H9 (cell line): ENCODE measurements at regions not wholly inside any gene's neighbourhood (a gene's known extent, or its start where the extent isn't known, plus 50 kb on each side); places are given as distances from the start of the nearest gene placed in this dataset.

ENCODE experiments used
- DNase-seq: peaks from one replicate; pipeline ENCODE4 v3.0.0-alpha.2; 2017
- H2AFZ ChIP-seq: one replicate; pipeline ENCODE4 v1.6.1; 2013; ENCODE audit warnings: mild to moderate bottlenecking, low read length, control low read depth, moderate library complexity
- H2AK5ac ChIP-seq: 2 replicates; pipeline ENCODE4 v1.6.1; 2013; ENCODE audit warnings: low read length, control low read depth, mixed read lengths; ENCODE audit not compliant: insufficient read length
- H2BK120ac ChIP-seq: one replicate; pipeline ENCODE4 v1.6.1; 2013; ENCODE audit warnings: low read depth, mild to moderate bottlenecking, low read length, control low read depth, inconsistent platforms; ENCODE audit not compliant: poor library complexity, severe bottlenecking
- H2BK12ac ChIP-seq: 2 replicates; pipeline ENCODE4 v1.6.1; 2013; ENCODE audit warnings: low read length, control low read depth, mixed read lengths, low read depth; ENCODE audit not compliant: insufficient read length
- H2BK15ac ChIP-seq: 2 replicates; pipeline ENCODE4 v1.6.1; 2013; ENCODE audit warnings: low read depth, low read length, control low read depth
- H2BK20ac ChIP-seq: one replicate; pipeline ENCODE4 v1.6.1; 2013; ENCODE audit warnings: low read depth, mild to moderate bottlenecking, low read length, control low read depth, inconsistent platforms; ENCODE audit not compliant: poor library complexity, severe bottlenecking
- H2BK5ac ChIP-seq: 2 replicates; pipeline ENCODE4 v1.6.1; 2013; ENCODE audit warnings: low read length, control low read depth, mixed read lengths; ENCODE audit not compliant: insufficient read length
- H3K14ac ChIP-seq: 2 replicates; pipeline ENCODE4 v1.6.1; 2013; ENCODE audit warnings: low read length, control low read depth; ENCODE audit not compliant: insufficient read depth
- H3K18ac ChIP-seq: 2 replicates; pipeline ENCODE4 v1.6.1; 2013; ENCODE audit warnings: low read depth, mild to moderate bottlenecking, mixed read lengths, low read length, control low read depth; ENCODE audit not compliant: insufficient read length
- H3K23ac ChIP-seq: 2 replicates; pipeline ENCODE4 v1.6.1; 2013; ENCODE audit warnings: low read length, control low read depth, mixed read lengths, low read depth; ENCODE audit not compliant: insufficient read length
- H3K23me2 ChIP-seq: 2 replicates; pipeline ENCODE4 v1.6.1; 2013; ENCODE audit warnings: low read depth, mild to moderate bottlenecking, mixed read lengths, low read length, control low read depth; ENCODE audit not compliant: insufficient read length, poor library complexity, severe bottlenecking
- H3K27ac ChIP-seq: 2 replicates; pipeline ENCODE4 v1.5.1; 2013; ENCODE audit warnings: low read length, control low read depth, mixed read lengths, low read depth; ENCODE audit not compliant: insufficient read length
- H3K27me3 ChIP-seq: 2 replicates; pipeline ENCODE4 v1.6.1; 2013; ENCODE audit warnings: low read length, control low read depth, inconsistent platforms; ENCODE audit not compliant: insufficient read depth
- H3K4ac ChIP-seq: 2 replicates; pipeline ENCODE4 v1.6.1; 2013; ENCODE audit warnings: low read depth, mild to moderate bottlenecking, control low read depth, inconsistent platforms, low read length, moderate library complexity
- H3K4me1 ChIP-seq: 2 replicates; pipeline ENCODE4 v1.6.1; 2013; ENCODE audit warnings: low read length, control low read depth, inconsistent platforms; ENCODE audit not compliant: insufficient read depth
- H3K4me2 ChIP-seq: 2 replicates; pipeline ENCODE4 v1.6.1; 2013; ENCODE audit warnings: low read length, control low read depth, mixed read lengths; ENCODE audit not compliant: insufficient read length, insufficient read depth
- H3K56ac ChIP-seq: 2 replicates; pipeline ENCODE4 v1.6.1; 2013; ENCODE audit warnings: low read depth, mild to moderate bottlenecking, mixed read lengths, low read length, control low read depth; ENCODE audit not compliant: insufficient read length
- H3K79me1 ChIP-seq: 2 replicates; pipeline ENCODE4 v1.6.1; 2013; ENCODE audit warnings: low read depth, mild to moderate bottlenecking, moderate library complexity, low read length, control low read depth, inconsistent platforms; ENCODE audit not compliant: insufficient read depth, poor library complexity, severe bottlenecking
- H3K79me2 ChIP-seq: 2 replicates; pipeline ENCODE4 v1.6.1; 2013; ENCODE audit warnings: low read length, control low read depth, inconsistent platforms; ENCODE audit not compliant: insufficient read depth
- H3K9ac ChIP-seq: 2 replicates; pipeline ENCODE4 v1.6.1; 2013; ENCODE audit warnings: low read length, control low read depth, mixed read lengths; ENCODE audit not compliant: insufficient read length; ENCODE audit errors: extremely low read depth
- H3K9me3 ChIP-seq: one replicate; pipeline ENCODE4 v1.6.1; 2013; ENCODE audit warnings: low read depth, low read length, inconsistent platforms; ENCODE audit not compliant: control insufficient read depth
- H3T11ph ChIP-seq: one replicate; pipeline ENCODE4 v1.6.1; 2013; ENCODE audit warnings: mild to moderate bottlenecking, low read length, control low read depth, inconsistent platforms
- H4K20me1 ChIP-seq: one replicate; pipeline ENCODE4 v1.6.1; 2013; ENCODE audit not compliant: control insufficient read depth, insufficient read length, insufficient read depth
- H4K5ac ChIP-seq: 2 replicates; pipeline ENCODE4 v1.6.1; 2013; ENCODE audit warnings: low read depth, mild to moderate bottlenecking, mixed read lengths, low read length, control low read depth; ENCODE audit not compliant: insufficient read length
- H4K8ac ChIP-seq: replicated peaks from 2 replicates; pipeline ENCODE4 v1.6.1; 2013; ENCODE audit warnings: low read length, control low read depth, mixed read lengths, low read depth; ENCODE audit not compliant: insufficient read length
- H4K91ac ChIP-seq: 2 replicates; pipeline ENCODE4 v1.6.1; 2013; ENCODE audit warnings: low read depth, mild to moderate bottlenecking, moderate library complexity, mixed read lengths, low read length, control low read depth; ENCODE audit not compliant: insufficient read length
- H3K27ac Mint-ChIP-seq, 3 experiments: 2 replicates in 2 of 3; 3 replicates in 1 of 3; pipeline ENCODE4 v1.8.0; 2020 to 2021; ENCODE audit warnings: mixed read lengths in 3 of 3, mild to moderate bottlenecking in 1 of 3, moderate library complexity in 1 of 3
- H3K27me3 Mint-ChIP-seq: 2 replicates; pipeline ENCODE4 v1.8.0; 2021; ENCODE audit warnings: low read depth, mild to moderate bottlenecking, moderate library complexity, mixed read lengths
- H3K36me3 Mint-ChIP-seq, 3 experiments: 2 replicates in 2 of 3; 3 replicates in 1 of 3; pipeline ENCODE4 v1.8.0; 2020 to 2021; ENCODE audit warnings: low read depth in 3 of 3, mixed read lengths in 3 of 3; ENCODE audit not compliant: insufficient read depth in 1 of 3
- H3K4me1 Mint-ChIP-seq, 2 experiments: 2 replicates each; pipeline ENCODE4 v1.8.0; 2020; ENCODE audit warnings: mixed read lengths in 2 of 2
- H3K4me3 Mint-ChIP-seq, 2 experiments: 2 replicates in 1 of 2; 3 replicates in 1 of 2; pipeline ENCODE4 v1.8.0; 2020 to 2021; ENCODE audit warnings: mild to moderate bottlenecking in 2 of 2, mixed read lengths in 2 of 2, moderate library complexity in 1 of 2
- H3K9me3 Mint-ChIP-seq, 2 experiments: 2 replicates in 1 of 2; 3 replicates in 1 of 2; pipeline ENCODE4 v1.8.0; 2020; ENCODE audit warnings: mild to moderate bottlenecking in 2 of 2, mixed read lengths in 2 of 2, moderate library complexity in 1 of 2
- CTCF ChIP-seq: fragments of 200-600 bp; sonication (generic); conservative IDR thresholded peaks from 3 replicates; pipeline ENCODE4 v1.8.0; 2021; ENCODE audit warnings: antibody characterized with exemption, mild to moderate bottlenecking
- WGBS: extraction: QIAGEN DNeasy Blood & Tissue Kit; methylation state at CpG from one replicate; pipeline ENCODE4 v1.1.7; 2013; ENCODE audit warnings: missing lambda C conversion rate, low lambda C conversion rate, mixed read lengths; ENCODE audit not compliant: insufficient read length; ENCODE audit errors: extremely low coverage; 5-methylcytosine and 5-hydroxymethylcytosine counted together

GRCh38 chr14:100386846-100387245, 63.7 kb downstream of the SLC25A47 start:
- H3K23me2 ChIP-seq, result no peaks in the 10 kb centered on the region
- no peaks in the 10 kb centered on the region for H3K36me3 Mint-ChIP-seq
- H4K91ac ChIP-seq, result no peak overlapping the region
- H2BK5ac ChIP-seq, result no peak overlapping the region
- H3K27ac Mint-ChIP-seq, result no peak overlapping the region; a peak in 1 of 7 replicates
- H3K9ac ChIP-seq, result no peak overlapping the region
- no peak overlapping the region for H3K4ac ChIP-seq
- no peaks in the 10 kb centered on the region for H4K20me1 ChIP-seq
- no peak overlapping the region for H3K4me3 Mint-ChIP-seq
- H2AFZ ChIP-seq, result no peak overlapping the region
- H2BK120ac ChIP-seq, result no peak overlapping the region
- H3K18ac ChIP-seq, result no peak overlapping the region
- H3K27ac ChIP-seq, result no peak overlapping the region
- DNase-seq, result no peak
- no peaks in the 10 kb centered on the region for H3K79me2 ChIP-seq
- H3K9me3 Mint-ChIP-seq, result no peaks in the 10 kb centered on the region
- H2BK20ac ChIP-seq, result no peak overlapping the region
- no peak for TF ChIP-seq CTCF
- H3K27me3 ChIP-seq, result no peaks in the 10 kb centered on the region
- no peak overlapping the region for H3K14ac ChIP-seq
- H3K9me3 ChIP-seq, result no peaks in the 10 kb centered on the region
- no peak overlapping the region for H4K8ac ChIP-seq
- no CpG with 5 or more reads among the region's 2 CpGs for WGBS
- H2BK12ac ChIP-seq, result no peak overlapping the region
- no peak overlapping the region for H3K23ac ChIP-seq
- H3K56ac ChIP-seq, result no peak overlapping the region
- H3K4me1 Mint-ChIP-seq, result peaks cover 17 to 21% of the 10 kb centered on the region in 2 experiments
- no peaks in the 10 kb centered on the region for H3K79me1 ChIP-seq
- H4K5ac ChIP-seq, result no peak overlapping the region
- H3K4me1 ChIP-seq, result no peaks in the 10 kb centered on the region
- no peak overlapping the region for H2AK5ac ChIP-seq
- no peak overlapping the region for H3T11ph ChIP-seq
- no peak overlapping the region for H3K4me2 ChIP-seq
- no peak overlapping the region for H2BK15ac ChIP-seq
- no peaks in the 10 kb centered on the region for H3K27me3 Mint-ChIP-seq
